NCI-H2029 (cell line): ENCODE measurements at regions not wholly inside any gene's neighbourhood (a gene's known extent, or its start where the extent isn't known, plus 50 kb on each side); places are given as distances from the start of the nearest gene placed in this dataset.
A peak's percentile ranks its signal among the peaks of the same experiment; 100 is the strongest.
"Not testable (repeated sequence)": the region's sequence is repeated elsewhere in the genome, so short reads cannot be mapped to it uniquely, and the experiment has no call there.

Source experiments
- DNase-seq: peaks from one replicate; lab custom pipeline; 2025; lab: John Stamatoyannopoulos, UW

- no peak for DNase-seq
These were observed 151.0 kb downstream of the NUF2 start for GRCh38 chr1:163472651-163473248.

DNA sequence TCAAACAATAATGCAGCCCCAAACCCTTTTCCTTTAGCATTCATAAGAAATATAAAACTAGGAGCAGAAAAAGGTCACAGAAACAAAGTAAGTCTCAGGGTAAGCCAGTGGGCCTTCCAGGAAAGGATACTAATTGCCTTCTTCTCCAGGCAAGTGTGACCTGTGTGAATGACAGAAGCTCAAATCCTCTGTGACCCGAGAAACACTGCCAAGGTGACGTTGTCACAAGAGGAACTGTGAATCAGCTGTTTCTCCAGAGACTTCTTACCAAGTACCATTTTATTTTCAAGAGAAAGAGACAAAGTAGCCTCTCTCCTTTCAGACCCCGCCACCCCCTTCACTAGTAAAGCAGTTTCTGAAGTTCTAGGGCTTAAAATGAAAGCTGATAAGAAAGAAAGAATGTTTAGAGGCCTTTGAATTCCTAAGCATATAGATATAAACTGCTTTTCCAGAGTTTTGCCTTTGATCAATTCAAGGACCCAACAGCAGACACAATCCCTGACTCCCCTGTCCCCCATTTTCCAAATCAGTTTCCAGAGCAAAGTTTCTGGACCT is 155.6 kb downstream of the NUF2 start:
- no peak for DNase-seq

DNA sequence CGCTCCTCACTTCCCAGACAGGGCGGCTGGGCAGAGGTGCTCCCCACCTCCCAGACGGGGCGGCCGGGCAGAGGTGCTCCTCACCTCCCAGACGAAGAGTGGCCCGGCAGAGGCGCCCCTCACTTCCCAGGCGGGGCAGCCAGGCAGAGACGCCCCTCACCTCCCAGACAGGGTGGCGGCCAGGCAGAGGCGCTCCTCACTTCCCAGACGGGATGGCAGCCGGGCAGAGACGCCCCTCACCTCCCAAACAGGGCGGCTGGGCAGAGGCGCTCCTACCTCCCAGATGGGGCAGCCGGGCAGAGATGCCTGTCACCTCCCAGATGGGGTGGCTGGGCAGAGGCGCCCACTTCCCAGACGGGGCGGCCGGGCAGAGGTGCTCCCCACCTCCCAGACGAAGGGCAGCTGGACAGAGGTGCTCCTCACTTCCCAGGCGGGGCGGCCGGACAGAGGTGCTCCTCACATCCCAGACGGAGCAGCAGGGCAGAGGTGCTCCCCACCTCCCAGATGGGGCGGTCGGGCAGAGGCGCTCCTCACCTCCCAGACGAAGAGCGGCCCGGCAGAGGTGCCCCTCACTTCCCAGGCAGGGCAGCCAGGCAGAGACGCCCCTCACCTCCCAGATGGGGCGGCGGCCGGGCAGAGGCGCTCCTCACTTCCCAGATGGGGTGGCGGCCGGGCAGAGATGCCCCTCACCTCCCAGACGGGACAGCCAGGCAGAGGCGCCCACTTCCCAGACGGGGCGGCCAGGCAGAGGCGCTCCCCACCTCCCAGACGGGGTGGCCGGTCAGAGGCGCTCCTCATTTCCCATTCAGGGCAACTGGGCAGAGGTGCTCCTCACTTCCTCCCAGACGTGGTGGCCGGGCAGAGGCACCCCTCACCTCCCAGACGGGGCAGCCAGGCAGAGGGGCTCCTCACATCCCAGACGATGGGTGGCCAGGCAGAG is 176.9 kb downstream of the NUF2 start:
- DNase-seq: not testable (repeated sequence)

GRCh38 chr1:163504331-163504978 is 182.7 kb downstream of the NUF2 start:
- no peak for DNase-seq

DNA sequence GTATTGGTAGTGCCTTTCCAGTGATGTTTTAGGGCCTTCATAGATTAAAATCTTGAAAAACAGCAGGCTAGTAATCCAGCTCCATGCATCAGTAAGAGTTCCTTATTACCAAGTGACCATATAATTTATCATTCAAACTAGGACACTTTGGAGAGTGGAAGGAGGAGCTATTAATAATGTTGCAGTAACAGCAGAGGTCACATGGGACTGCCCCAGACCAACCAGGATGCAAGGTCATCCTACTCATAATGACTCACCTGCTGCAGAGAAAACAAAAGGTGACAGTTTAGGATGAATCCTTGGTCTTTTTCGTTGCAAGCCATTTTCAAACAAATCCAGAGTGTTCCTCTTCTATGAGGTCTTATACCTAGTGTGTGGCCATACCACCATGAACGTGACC is 187.4 kb downstream of the NUF2 start:
- no peak for DNase-seq

GRCh38 chr1:163512349-163512989 is 190.7 kb downstream of the NUF2 start:
- DNase-seq: no peak

DNA sequence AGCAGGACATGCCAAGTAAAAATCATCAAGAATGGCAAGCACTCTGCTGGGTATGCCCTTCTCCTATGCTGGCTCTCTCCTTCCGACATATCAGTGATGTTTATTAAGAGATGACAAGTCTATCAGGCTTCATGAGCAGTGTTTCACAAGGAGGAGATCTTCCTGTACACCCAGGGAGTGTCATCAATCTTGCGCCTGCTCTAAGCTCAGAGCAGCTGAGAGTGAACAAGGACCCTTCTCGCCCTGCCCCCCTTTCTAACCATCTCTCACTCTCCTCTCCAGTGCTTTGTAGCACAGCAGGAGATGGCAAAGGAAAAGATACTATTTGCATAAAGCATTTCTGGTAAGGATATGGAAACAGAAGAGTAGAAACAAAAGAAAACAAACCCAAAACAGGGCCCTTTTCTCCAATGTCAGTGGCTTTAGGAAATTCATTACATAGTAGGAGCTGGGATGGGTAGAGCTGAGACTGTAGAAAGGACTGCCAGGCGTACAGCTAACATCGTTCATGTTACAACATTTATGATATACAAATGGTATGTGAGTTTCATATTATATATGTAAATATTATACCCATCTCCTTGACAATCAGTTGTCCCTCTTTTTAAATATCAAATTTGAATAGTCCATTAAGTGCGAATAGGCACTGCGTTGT is 201.7 kb downstream of the NUF2 start:
- no peak for DNase-seq

DNA sequence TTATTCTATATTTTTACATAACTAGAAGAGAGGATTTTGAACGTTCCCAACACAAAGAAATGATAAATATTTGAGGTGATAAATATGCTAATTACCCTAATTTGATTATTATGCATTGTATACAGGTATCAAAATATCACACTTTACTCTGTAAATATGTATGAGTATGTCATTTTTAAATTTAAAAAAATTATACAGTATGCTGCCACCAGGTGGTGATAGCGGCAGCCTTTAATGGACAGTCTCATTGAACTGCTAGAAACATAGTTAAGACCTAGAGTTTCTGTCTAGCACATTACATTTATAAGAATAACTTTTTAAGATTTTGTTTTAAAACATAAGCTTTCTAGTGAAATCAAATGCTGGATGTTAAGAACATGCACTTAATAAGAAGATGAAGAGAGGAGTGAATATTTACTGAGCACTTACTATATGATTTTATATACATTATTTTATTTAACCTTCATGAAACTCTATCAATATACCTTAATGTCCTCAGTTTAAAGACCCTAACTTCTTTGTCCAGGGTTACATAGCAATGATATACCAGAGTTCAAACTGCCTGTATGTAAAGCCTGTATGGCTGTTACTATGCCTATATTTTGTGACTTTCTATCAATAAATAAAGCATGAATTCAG is 207.1 kb downstream of the NUF2 start:
- DNase-seq: peak; percentile 5

DNA sequence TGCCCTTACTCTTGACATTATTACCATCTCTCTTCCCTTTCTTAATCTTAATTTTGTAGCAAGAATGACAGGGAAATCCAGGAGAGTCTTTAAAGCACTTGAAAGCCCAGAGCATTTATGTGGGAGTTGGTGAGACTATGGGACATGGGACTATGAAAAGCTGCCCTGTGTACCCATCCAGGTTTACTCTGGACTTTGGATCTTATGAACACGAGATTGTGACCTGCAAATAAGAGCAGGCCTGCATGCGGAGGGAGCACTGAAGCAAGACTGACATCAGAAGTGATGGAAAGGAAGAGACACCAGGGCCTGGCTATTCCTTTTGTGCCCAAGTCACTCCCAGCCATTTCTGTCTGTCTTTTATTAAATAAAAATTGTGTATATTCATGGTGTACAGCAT is 209.6 kb downstream of the NUF2 start:
- DNase-seq: no peak

- DNase-seq: no peak
These were observed 213.6 kb downstream of the NUF2 start for GRCh38 chr1:163535401-163535800.

DNA sequence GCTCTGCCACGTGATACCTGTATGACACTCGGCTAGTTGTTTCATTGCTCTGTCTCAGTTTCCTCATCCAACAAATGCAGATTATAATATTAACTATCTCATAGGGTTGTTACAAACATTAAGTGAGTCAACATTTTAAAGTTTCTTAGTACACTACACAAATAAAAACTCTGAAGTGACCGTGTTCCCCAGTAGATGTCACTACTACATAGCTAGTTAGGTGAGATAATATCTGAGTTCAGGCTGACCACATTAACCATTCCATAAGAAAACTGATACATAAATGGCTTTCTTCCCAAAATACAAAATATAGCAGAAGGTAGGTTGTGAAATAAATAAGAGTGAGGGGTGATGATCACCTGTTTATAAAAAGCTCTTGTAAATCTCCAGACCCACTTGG is 214.1 kb downstream of the NUF2 start:
- no peak for DNase-seq

GRCh38 chr1:163537809-163538208 is 216.1 kb downstream of the NUF2 start:
- DNase-seq: no peak

DNA sequence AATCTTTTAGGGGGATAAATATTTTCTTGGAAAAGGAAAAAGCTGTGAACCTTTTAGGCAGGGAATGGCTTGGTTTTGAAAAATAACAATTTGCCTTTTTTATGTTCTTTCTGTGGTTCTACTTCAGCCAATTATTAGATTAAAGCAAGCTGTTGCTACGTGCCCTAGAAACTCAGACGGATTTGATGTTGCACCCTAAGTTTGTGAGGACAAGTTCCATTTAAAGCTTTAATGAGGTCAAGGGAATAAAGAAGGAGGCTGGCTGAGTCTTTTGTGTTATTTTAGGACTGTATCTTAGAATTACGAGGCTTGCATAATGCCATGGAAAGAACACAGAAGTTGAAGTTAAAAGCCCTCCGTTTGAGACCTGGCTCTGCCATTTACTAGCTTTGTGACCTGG is 216.9 kb downstream of the NUF2 start:
- DNase-seq: no peak

DNA sequence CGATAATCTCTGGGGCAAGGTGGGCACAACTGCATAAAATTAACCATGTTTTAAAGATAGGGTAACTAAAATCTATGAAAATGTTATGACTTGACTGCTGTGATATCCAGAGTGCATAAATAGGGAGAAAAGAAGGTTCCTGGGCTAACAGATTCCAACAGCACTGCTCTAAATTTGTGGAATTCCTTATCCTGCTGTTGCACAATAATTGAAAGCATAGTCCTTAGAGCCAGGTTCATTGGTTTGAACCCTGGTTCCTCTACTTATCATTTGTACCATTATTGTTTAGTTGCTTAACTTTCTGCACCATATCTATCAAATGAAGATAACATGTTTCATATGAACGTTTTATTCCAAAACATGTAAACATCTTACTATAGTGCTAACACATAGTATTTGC is 219.0 kb downstream of the NUF2 start:
- DNase-seq: no peak

DNA sequence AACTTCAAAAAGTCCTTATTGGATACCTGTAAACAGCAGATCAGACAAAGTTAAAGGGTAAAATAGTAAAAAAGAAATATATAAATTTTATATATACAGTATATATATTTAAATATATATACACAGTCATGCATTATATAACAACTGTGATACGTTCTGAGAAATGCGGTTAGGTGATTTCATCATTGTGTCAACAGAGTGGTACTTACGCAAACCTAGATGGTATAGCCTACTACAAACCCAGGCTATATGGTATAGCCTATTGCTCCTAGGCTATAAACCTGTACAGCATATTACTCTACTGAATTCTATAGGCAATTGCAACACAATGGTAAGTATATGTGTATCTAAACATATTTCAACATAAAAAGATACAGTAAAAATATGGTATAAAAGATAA is 222.7 kb downstream of the NUF2 start:
- no peak for DNase-seq

- DNase-seq: no peak
These were observed 236.4 kb downstream of the NUF2 start for GRCh38 chr1:163558162-163558561.

- no peak for DNase-seq
These were observed 240.0 kb downstream of the NUF2 start for GRCh38 chr1:163561580-163562295.

DNA sequence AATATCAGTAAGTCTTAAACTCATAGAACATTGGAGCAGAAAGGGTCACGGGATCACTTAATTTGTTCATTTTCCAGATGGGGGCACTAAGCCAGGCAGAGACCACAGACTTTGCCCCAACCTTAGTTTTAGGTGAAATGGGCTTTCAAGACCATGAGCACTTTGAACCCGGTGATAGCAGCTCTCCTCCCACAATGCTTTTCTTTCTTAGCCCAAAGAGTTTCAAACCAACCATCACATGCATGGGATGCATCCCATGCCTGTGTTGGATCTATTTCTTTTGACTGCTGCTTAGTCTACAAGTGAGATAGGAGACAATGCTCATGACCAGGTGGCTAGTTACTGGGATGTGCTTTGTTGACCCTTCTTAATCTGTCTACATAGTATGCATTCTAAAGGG is 240.6 kb downstream of the NUF2 start:
- DNase-seq: no peak

GRCh38 chr1:163565166-163565565 is 243.4 kb downstream of the NUF2 start:
- no peak for DNase-seq

DNA sequence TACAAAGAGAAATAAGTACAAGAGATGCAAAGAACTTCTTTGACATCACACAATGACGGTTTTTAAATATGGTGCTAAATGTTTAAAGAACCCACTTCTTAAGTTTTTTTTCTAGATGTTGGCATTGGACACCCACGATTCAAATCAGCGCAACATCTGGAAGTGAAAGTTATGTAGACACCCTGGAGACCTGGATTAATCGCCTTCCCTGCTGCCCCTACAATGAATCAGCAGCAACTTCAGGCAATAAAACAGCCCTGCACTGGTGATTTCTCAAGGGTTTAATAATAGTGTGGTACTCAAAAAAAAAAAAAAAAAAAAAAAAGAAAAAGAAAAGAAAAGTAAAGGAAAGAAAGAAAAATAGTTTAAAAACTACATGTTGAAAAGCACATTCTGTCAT is 248.3 kb downstream of the NUF2 start:
- no peak for DNase-seq

- no peak for DNase-seq
These were observed 250.2 kb downstream of the NUF2 start for GRCh38 chr1:163571950-163572349.
